SIG-M5 (cell line): ENCODE measurements at regions not wholly inside any gene's neighbourhood (a gene's known extent, or its start where the extent isn't known, plus 50 kb on each side); places are given as distances from the start of the nearest gene placed in this dataset.
"Not testable (repeated sequence)": the region's sequence is repeated elsewhere in the genome, so short reads cannot be mapped to it uniquely, and the experiment has no call there.

Experiments used
- DNase-seq: peaks from one replicate; lab custom pipeline; 2025; lab: John Stamatoyannopoulos, UW

GRCh38 chr11:130675371-130675821 is 227.0 kb downstream of the ADAMTS15 start:
- DNase-seq = no peak

DNA sequence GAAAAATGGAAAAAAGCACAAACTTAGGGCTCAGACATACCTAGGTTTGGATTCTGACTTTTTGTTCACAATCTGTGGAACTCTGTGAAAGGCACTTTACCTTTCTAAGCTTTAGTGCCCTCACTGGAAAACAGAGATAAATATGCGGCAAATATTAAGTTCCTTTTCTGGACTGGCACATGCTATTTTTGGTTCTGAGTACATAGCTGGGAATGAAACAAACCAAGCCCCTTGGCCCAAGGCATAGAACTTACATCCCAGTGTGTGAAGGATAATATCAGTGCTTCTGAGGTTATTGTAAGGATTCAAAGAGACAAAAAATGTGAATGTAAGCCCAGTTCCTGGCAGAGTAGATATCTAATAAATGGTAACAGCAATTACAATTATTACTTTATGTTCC is 227.5 kb downstream of the ADAMTS15 start:
- DNase-seq = no peak

GRCh38 chr11:130677486-130678153 is 229.2 kb downstream of the ADAMTS15 start:
- no peak for DNase-seq

GRCh38 chr11:130679247-130679646 is 230.8 kb downstream of the ADAMTS15 start:
- no peak for DNase-seq

- DNase-seq = not testable (repeated sequence)
Observed at GRCh38 chr11:130682471-130682870, 233.8 kb downstream of the SNX19 start.

GRCh38 chr11:130689222-130689908 is 226.9 kb downstream of the SNX19 start:
- DNase-seq = no peak

- no peak for DNase-seq
Observed at GRCh38 chr11:130691581-130691980, 224.7 kb downstream of the SNX19 start.

- DNase-seq = no peak
Observed at GRCh38 chr11:130692220-130692619, 224.1 kb downstream of the SNX19 start.

DNA sequence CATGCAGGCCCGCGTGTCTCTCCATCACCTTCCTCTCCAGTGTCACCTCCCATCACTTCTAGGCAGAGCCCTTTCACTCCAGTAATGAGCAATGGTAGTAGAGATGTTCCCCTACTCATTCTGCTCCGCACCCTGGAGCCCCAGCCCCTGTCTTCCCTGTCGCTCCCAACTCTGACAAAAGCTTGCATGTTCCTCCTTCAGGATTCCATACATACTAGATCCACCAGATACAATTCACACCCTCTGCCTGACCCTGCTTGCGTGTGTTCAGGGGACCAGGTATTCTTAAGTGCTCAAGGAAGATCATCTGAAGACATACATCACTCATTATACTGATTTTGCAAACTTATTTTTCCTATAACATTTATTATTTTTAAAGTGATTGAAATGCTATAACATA is 222.7 kb downstream of the SNX19 start:
- no peak for DNase-seq

DNA sequence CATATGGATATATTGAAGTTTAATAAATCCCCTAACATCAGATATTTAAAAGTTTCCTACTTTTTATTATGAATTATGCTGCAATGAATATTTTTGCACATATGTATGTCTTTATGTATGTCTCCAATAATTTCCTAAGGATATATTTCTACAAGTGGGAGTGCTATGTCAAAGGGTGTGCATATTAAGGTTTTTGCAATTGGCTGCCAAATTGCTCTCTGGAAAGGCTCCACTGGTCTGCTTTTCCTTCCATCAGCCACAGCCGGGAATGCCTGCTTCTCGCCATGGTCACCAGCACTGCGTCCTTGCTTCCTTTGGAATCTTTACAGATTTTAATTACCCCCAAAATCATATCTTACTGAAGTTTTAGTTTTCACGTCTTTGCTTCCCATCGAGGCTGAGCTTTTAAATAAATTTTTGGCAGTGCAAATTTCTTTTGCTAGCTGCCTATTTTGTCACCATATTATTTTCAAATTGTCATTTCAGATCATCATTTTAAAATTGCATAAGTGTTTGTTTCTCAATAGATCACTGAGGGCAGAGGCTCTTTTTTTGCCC is 221.7 kb downstream of the SNX19 start:
- DNase-seq = no peak

DNA sequence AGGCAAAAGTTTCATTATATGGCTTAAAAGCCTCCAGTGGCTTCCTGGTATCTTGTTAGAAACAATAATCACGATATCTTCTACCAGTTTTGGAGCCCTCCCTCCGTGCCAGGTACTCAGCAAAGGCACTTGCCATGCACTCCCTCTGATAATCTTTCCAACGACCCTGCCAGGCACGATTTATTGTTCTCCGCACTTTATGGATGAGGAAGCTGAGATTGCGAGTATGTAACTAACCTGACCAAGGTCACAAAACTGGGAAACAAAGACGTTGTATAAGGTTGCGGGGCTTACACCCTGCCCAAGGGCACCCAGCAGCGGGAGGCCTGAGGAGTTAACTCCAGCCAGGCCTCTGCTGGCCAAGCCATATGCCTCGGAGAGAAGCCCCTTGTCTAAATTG is 218.1 kb downstream of the SNX19 start:
- no peak for DNase-seq

DNA sequence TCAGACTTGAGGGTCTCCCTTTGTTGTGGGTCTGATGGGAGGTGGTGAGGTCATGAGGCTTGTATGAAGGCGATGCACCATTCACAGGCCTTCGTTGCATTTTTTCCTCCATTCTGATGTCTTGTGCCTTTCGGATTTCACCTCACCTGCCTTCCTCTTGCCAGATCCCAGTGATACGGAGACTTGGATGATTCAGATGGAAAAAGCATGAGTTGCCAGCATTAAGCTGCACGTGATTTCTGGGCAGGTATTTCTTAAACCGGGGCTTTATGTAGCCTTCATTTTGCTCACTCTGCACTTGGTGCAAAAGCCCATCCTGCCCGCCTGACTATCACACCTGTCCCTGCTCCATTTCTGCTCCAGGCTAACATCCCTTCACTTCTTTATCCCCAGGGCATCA is 216.7 kb downstream of the SNX19 start:
- no peak for DNase-seq

DNA sequence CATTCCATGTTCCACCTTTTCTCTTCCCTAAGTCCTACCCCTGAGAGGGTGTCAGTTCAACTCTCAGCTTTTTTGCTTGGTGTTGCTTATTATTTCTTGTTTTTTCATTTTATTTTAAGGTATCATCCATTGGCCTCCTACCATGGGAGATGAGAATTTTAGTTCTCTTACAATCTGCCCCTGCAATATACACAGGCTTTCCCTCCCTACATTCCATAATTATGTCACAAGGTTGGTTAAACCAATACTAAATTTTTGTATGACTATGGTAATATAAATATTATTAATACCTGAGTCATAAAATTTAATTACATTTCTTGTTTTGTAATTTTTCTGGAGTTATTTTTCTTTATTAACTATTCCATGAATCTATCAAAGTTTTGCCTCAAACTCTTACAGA is 216.2 kb downstream of the SNX19 start:
- no peak for DNase-seq

DNA sequence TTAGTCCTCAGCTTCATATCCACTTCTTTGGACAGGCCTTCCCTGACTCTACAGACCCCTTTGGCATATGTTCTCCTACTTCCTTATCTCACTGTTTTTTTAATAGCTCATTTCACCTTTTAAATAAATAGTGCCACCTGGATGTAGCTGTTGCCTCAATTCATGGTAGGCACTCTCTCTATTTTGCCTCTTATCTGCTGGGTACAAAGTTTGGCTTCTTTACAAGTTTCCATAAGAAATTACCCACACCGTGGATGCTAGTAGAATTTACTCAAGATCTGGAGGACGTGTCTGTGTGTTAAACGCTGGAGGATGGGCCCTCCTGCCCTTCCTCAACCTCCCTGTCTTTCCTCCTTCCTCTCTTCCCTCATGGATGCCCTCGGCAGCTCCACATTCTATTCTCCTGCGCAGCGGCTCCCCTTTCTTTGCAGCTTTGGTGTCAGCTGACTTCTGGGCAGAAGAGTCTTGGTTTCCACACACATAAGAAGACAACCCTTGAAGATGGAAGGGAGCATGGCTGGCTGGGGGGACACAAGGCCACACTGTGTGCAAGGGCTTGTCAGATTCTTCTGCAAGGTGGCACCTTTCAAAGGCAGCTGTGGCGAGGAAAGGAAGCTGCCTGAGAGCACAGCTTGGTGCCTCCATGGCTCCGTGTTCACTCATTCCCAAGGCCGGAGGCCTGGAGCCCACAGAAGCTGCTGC is 212.6 kb downstream of the SNX19 start:
- DNase-seq = no peak

- no peak for DNase-seq
Observed at GRCh38 chr11:130705670-130706421, 210.4 kb downstream of the SNX19 start.

- DNase-seq = no peak
Observed at GRCh38 chr11:130706572-130706971, 209.7 kb downstream of the SNX19 start.

DNA sequence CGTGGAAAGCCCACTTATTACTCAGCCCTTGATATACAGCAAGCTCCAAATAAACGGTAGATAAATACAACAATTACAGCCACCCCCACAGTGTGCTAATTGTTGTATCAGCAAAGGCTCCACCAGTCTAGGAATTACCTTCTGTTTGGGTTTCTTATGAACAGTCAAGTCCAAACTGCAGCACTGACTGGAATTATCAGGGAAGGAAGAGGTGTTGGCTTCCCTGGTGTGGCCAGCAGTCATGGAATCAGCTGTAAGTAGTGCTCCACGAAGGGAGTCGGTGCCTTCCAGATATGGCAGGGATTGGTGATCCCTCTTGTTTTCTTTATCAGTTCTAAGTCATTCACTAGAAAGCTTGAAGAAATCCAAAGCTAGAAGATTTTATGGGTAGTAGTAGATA is 209.1 kb downstream of the SNX19 start:
- DNase-seq = no peak

GRCh38 chr11:130709531-130709930 is 206.7 kb downstream of the SNX19 start:
- no peak for DNase-seq

- DNase-seq = no peak
Observed at GRCh38 chr11:130710021-130710420, 206.3 kb downstream of the SNX19 start.

DNA sequence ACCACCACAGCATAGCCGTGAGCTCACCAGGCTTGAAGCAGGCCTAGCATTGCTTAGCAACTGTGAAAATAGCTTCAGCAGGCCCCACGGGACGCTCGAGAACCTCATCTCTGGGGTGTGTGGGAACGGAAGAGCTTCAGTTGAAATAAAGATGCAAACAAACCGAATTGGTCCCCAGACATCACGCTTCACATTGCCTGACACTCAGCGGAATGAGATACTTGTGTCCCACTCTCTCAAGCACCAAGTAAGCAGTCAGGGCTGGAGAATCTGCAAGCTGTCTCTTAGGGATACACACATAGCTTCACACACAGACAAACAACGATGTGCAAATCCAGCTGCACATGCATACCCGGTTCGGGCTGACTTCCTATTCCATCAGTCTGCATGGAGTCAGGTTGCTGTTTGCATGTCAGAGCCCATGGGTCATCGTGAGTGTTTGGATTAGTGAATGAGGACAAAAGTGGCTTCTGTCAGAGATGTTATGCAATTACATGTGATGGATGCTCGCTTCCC is 205.7 kb downstream of the SNX19 start:
- DNase-seq = no peak

- no peak for DNase-seq
Observed at GRCh38 chr11:130711193-130711592, 205.1 kb downstream of the SNX19 start.

DNA sequence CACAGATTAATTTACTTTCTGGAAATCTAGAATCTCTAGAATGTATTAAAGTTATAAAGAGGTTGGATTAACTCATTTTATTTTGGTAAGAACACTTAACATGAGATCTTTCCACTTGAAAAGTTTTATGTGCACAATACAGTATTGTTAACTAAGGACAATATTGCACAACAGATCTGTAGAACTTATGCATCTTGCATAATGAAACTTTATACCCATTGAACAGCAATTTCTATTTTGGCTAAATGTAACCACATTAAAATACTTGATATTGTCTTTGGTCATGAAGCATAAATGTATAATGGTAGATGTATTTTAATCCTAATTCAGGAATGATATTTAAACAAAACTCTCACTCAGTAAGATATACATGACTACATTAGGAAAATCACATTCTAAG is 203.8 kb downstream of the SNX19 start:
- DNase-seq = no peak
